Osteocyte (in vitro differentiated cells): ENCODE measurements at regions not wholly inside any gene's neighbourhood (a gene's known extent, or its start where the extent isn't known, plus 50 kb on each side); places are given as distances from the start of the nearest gene placed in this dataset.

Experiments used
- DNase-seq: peaks from one replicate; pipeline ENCODE4 v3.0.0; 2021; ENCODE audit warnings: mixed read lengths; ENCODE audit not compliant: unreplicated experiment; ENCODE audit errors: extremely low spot score
- H3K27ac Mint-ChIP-seq: one replicate; pipeline ENCODE4 v1.8.0; 2021; ENCODE audit warnings: mild to moderate bottlenecking, mixed read lengths; ENCODE audit not compliant: unreplicated experiment
- H3K27me3 Mint-ChIP-seq: one replicate; pipeline ENCODE4 v1.8.0; 2021; ENCODE audit warnings: mixed read lengths; ENCODE audit not compliant: unreplicated experiment
- H3K36me3 Mint-ChIP-seq: one replicate; pipeline ENCODE4 v1.8.0; 2021; ENCODE audit warnings: mixed read lengths; ENCODE audit not compliant: unreplicated experiment
- H3K4me1 Mint-ChIP-seq: one replicate; pipeline ENCODE4 v1.8.0; 2021; ENCODE audit warnings: mixed read lengths; ENCODE audit not compliant: unreplicated experiment
- H3K4me3 Mint-ChIP-seq: one replicate; pipeline ENCODE4 v1.8.0; 2021; ENCODE audit warnings: mild to moderate bottlenecking, moderate library complexity, mixed read lengths; ENCODE audit not compliant: unreplicated experiment
- H3K9me3 Mint-ChIP-seq: one replicate; pipeline ENCODE4 v1.8.0; 2021; ENCODE audit warnings: mixed read lengths; ENCODE audit not compliant: unreplicated experiment
- CTCF ChIP-seq: fragments of 200-600 bp; sonication (generic); IDR thresholded peaks from 2 replicates; pipeline ENCODE4 v1.5.0; 2021; ENCODE audit warnings: antibody characterized with exemption, mild to moderate bottlenecking, moderate library complexity

- no peaks in the 10 kb centered on the region for H3K4me1 Mint-ChIP-seq
- H3K36me3 Mint-ChIP-seq, result no peaks in the 10 kb centered on the region
- H3K9me3 Mint-ChIP-seq, result peaks cover 5% of the 10 kb centered on the region
- no peak overlapping the region for H3K4me3 Mint-ChIP-seq
- no peak overlapping the region for H3K27ac Mint-ChIP-seq
- no peak for DNase-seq
- H3K27me3 Mint-ChIP-seq, result no peaks in the 10 kb centered on the region
- TF ChIP-seq CTCF, result no peak
These were observed 250.8 kb upstream of the EDIL3 start for GRCh38 chr5:84635235-84636055.

- H3K36me3 Mint-ChIP-seq, result no peaks in the 10 kb centered on the region
- no peak overlapping the region for H3K27ac Mint-ChIP-seq
- peaks cover 8% of the 10 kb centered on the region for H3K9me3 Mint-ChIP-seq
- no peaks in the 10 kb centered on the region for H3K4me1 Mint-ChIP-seq
- DNase-seq, result no peak
- no peak overlapping the region for H3K4me3 Mint-ChIP-seq
- TF ChIP-seq CTCF, result no peak
- H3K27me3 Mint-ChIP-seq, result no peaks in the 10 kb centered on the region
These were observed 249.6 kb upstream of the EDIL3 start for GRCh38 chr5:84634256-84634655.

- TF ChIP-seq CTCF, result no peak
- H3K36me3 Mint-ChIP-seq, result no peaks in the 10 kb centered on the region
- no peaks in the 10 kb centered on the region for H3K4me1 Mint-ChIP-seq
- H3K4me3 Mint-ChIP-seq, result no peak overlapping the region
- no peak overlapping the region for H3K27ac Mint-ChIP-seq
- H3K9me3 Mint-ChIP-seq, result peaks cover 8% of the 10 kb centered on the region
- no peaks in the 10 kb centered on the region for H3K27me3 Mint-ChIP-seq
- DNase-seq, result no peak
These were observed 247.7 kb upstream of the EDIL3 start for GRCh38 chr5:84632418-84632817.

- DNase-seq, result no peak
- Mint-ChIP-seq H3K4me3 (no peak overlapping the region), H3K27me3 (no peaks in the 10 kb centered on the region), H3K36me3 (no peaks in the 10 kb centered on the region), H3K9me3 (peaks cover 12% of the 10 kb centered on the region), H3K4me1 (no peaks in the 10 kb centered on the region), H3K27ac (no peak overlapping the region)
- TF ChIP-seq CTCF, result no peak
These were observed 244.2 kb upstream of the EDIL3 start for GRCh38 chr5:84628918-84629317.

DNA sequence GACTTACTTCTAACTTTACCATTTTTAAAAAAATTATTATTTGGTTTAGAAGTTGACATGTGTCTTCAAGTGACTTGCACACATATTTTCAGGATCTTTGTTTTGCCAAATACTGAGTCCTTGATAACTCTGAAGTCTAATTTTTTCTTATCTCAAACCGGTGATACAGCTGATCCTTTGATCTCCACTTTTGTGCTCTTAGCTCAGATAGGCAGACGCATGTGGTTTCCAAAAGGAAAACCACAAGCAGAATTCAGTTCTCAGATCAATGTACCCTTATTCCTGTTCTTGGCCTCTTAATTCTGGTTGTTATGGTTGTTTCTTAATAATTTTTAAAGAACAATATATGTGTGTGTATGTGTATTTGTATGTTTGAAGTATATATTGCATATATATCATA is 238.3 kb upstream of the EDIL3 start:
- Mint-ChIP-seq H3K27ac (no peak overlapping the region), H3K4me1 (no peaks in the 10 kb centered on the region), H3K27me3 (no peaks in the 10 kb centered on the region), H3K4me3 (no peak overlapping the region), H3K36me3 (no peaks in the 10 kb centered on the region), H3K9me3 (peaks cover 5% of the 10 kb centered on the region)
- no peak for DNase-seq
- TF ChIP-seq CTCF, result no peak
